Bone marrow (tissue), 2 donors: ENCODE measurements at regions not wholly inside any gene's neighbourhood (a gene's known extent, or its start where the extent isn't known, plus 50 kb on each side); places are given as distances from the start of the nearest gene placed in this dataset.

Experiments used
- DNase-seq, 2 donors: peaks; one replicate each; lab custom pipeline; 2025; lab: John Stamatoyannopoulos, UW

DNA sequence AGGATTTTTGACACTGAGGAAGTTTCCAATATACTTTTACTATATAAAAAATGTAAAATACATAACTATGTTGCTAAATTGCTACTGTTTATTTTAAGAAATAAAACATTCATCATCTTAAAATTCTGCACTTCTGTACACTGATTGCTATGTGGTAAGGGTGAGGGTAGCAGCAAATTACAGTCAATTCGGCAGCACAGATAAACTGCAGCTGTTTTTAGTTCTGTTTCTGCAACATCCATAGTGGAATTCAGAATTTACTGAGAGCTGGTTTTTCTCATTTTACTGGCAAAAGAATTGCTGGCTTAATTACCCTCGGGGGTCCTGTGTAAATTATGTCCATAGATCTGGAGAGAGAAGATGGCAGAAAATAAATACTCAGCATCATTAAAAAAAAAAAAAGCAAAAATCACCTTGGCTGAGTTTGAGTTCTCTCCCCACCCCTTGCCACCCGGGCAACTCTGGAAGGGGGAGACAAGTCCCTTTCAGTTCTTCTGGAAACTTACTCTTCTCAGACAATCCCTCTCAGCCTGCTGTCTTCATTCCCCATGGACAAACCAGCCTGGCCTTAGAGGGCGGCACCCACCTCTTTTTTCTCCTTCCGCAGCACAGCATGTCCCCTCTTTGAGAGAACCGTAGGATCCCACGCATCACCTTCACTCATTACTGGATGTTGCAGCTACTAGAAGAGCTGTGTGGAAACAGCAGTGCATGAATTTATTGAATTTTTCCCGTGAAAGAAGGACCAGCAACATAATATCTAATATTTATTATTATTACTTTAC is 501.1 kb upstream of the CELF2 start:
- DNase-seq = no peak

- no peak for DNase-seq
Observed at GRCh38 chr10:10517866-10518265, 499.8 kb upstream of the CELF2 start.

DNA sequence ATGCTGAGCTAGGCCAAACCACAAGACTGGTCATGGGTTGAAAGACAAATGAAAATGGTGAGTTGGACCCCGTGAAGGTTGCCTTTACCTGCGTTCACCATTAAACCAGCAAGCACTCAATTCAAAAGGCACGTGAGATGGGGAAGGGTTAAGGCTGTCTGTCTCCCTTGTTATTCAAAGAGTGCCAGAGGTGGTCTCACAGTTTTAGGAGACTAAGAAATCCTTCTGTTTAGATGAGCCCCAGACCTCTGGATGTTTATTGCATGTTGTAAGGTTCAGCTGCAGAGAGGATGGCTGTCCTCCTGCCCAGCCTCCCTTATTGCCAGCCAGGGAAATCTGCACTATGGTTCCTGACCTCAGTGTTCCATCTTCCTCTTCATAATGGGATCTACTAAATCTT is 498.0 kb upstream of the CELF2 start:
- DNase-seq = no peak

DNA sequence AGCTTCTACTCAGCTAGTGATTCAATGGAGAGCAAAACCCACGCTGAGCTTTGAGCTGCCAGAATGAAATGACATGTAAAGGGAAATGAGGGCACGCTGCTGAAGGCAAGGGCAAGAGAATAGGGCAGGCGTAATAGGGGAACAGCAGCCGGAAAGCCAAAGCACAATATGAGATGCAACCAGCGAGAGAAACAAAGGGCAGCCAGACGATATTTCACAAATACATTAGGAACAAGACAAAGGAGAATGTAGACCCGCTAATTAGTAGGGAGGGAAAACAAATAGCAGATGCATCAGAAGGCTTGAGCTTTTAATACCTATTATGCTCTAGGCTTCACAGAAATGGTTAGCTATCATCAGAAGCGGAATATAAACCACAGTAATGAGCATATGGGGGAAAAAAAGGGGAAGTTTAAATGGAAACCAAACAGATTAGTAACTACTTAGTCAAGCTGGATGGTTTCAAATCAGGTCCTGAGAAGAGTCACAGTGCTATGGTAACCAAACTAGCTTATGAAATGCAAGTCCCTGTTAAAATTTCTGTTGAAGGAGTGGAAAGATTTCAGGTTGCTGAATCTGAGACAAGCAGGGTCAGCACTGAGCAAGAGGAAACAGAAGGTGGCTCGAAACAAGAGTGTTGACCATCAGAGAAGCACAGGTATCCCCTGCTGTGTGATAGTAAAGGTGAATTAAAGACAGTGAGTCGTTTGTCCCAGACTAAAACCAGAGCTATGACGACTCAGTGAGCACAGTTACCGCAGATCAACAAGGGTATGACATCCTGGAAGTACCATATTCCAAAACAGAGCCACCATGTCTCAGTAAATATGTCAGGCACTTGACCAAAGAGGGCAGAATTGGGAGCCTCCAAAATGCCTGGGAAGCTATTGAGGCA is 496.9 kb upstream of the CELF2 start:
- DNase-seq = peak in 1 of 2 donors; percentile 2

DNA sequence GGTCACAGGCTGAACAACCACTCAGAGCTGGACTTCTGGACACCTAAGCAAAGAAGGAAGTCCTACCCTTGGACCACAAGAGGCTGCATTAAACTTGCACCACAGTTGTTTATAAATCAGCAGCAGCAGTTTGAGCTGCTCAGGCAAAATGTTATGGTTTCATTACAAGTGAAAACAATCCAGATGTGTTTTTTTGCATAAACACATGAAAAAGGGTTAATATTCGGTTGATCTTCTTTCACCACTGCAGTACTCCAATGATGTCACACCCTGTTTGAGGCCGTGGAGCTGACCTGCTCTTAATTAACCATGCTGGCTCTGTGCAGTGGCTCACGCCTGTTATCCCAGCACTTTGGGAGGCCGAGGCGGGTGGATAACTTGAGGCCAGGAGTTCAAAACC is 490.8 kb upstream of the CELF2 start:
- DNase-seq = no peak

- DNase-seq = no peak
Observed at GRCh38 chr10:10527861-10528562, 489.7 kb upstream of the CELF2 start.

- DNase-seq = no peak
Observed at GRCh38 chr10:10528563-10528910, 489.1 kb upstream of the CELF2 start.

GRCh38 chr10:10530313-10530712 is 487.4 kb upstream of the CELF2 start:
- no peak for DNase-seq

- no peak for DNase-seq
Observed at GRCh38 chr10:10532236-10532635, 485.4 kb upstream of the CELF2 start.

DNA sequence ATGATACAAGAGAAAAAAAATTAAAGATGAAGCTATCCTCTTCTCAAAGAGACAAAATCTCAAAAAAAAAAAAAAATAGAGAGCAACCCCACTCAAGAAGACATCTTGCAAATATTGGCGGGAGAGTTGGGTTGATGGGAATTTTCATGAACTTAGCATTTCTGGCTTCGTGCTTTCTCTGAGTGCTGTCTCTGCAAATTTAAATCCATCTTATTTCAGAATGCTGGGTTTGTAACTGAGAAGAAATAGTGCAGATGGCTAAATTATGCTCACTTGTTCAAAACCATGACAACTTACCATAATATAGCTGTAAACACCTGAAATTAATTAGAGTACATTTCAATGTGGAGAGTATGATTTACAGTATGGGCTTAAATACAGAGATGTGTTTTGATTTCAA is 484.8 kb upstream of the CELF2 start:
- no peak for DNase-seq

DNA sequence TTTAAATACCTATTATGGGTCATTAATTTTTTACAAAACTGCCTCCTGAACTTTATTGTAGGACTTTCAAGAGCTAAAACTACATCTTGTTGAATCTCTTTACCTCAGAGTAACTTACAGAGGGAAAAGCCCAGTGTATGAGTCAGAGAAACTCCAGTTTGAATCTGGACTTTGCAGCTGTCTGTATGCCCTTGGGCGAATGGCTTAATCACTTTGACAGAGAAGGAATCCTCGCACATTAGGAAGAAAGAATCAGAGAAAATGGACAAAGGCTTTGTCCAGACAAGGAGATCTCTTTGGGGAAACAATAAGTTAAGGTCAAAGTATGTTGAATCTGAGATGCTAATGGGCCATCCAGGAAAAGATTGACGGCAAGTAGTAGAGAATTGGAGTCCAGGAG is 484.2 kb upstream of the CELF2 start:
- no peak for DNase-seq

DNA sequence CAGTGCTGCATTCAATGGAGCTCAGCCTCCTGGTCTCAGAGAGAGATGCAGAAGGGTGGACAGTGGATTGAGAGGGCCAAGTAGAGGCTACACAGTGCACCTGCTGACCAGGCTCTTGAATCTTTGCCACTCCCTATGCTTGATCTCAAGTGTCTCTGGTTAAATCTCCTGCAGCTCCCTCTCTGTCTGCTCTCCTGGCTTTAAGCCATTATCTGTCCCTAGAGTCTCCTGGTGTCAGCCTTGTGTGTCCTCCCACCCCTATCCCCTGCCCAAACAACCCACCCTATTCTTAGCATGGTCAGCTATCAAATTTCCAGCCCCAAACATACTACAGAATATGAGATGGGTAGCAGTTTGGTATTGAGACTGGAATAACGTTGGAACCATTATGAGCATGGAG is 479.3 kb upstream of the CELF2 start:
- DNase-seq = no peak

DNA sequence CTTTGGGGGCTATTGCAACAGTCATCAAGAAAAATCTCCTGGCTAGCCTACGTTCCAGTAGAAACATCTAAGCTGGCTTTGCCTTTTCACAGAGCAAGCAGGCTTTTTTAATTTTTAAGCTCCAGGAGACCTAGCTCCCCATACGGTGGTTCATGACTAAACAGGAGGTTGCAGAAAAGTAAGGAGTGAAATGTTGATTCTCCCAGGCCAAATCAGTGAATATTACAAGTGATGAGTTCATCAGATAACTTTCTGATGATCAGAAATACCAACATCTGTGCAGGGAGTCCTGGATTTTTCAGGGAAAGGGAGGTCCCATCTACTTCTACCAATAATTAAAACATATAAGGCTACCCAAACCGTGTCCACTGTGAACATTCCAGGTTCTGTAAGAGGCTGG is 477.3 kb upstream of the CELF2 start:
- DNase-seq = no peak

- DNase-seq = no peak
Observed at GRCh38 chr10:10542477-10542876, 475.2 kb upstream of the CELF2 start.

DNA sequence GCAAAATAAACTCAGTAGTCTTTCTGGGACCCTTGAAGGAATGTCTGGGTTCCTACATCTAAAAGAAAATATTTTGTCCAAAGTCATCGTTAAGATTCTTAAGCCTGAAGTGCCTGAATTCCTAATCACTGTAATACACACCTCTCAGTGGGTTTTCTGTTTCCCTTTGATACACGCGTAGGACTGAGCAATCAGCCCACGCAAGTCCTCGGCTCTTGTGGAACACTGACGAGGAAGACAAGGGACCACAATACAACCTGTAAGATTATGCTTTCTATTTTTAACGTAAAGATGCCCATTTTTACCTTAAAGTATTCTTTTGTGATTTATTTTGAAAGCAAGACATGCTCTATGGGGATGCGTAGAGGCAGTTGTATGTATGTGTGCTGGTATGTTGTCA is 472.8 kb upstream of the CELF2 start:
- DNase-seq = no peak

GRCh38 chr10:10545771-10546170 is 471.9 kb upstream of the CELF2 start:
- no peak for DNase-seq

DNA sequence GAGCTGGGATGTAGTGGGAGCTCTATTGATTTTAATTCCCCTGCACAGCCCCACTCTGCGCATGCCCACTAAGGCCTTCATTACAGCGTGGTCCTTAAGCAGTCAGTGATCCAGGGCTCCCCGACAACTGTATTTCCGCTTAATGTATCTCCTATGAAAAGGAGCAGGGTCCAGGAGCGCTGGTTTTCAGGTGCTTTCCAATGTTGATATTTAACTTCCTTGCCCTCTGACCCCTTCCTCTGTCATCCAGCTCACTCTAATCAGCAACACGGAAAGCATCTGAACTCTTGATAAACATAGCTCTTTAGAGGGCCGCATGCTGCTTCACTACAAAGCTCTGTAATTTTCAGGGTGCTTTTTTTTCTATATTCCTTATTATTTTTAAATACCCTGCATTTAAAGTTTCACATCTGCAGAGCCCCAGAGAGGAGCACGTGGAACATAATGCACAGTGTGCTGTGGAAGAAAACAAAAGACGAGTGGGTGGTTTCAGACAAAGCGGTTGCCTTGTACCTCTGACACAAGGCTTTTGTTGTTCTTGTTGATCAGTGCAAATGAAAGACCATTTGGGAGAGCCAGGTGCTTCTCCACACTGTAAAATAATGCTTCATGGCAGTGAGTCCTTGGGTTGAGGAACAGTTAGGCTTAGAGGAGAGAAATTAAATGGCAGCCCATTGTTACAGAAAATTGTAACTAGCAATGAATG is 465.9 kb upstream of the CELF2 start:
- no peak for DNase-seq

DNA sequence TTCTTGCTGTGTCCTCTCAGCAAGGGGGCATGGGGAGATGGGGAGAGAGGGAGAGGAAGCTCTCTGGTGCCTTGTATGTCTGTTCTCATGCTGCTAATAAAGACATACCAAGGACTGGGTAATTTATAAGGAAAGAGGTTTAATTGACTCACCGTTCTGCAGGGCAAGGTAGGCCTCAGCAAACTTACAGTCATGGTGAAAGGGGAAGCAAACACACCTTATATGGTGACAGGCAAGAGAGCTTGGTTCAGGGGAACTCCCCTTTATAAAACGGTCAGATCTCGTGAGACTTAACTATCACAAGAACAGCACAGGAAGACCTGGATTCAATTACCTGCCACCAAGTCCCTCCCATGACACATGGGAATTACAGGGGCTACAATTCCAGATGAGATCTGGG is 464.7 kb upstream of the CELF2 start:
- no peak for DNase-seq

DNA sequence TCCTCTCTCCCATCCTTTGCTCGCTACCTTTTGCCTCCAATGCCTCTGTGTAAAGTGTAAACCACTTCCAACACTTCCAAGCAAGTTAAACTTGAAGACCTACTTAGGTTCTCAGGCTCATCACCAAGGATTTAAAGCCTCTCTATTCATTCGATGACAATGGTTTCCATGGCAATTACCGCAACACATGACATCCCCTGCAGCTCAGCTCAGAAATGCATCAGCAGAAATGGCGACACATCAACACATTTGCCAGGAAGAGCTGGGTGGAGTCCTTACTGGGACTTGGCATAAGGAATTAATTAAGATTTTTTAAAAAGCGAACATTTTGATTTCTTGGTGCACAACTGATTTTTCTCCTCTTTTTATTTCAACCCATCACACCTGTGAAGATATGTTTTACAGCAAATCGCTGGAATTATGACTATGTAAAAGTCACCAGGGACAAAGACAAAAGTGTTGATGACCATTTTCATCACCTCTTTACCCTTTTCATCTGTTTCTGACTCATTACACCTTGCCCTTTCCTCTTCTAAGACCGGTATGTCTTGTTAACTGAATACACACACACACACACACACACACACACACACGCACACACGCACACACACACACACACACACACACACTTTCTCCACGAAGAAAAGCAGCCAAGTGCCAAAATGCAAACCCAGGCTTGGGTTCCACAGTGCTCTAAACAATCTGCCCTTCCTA is 453.4 kb upstream of the CELF2 start:
- no peak for DNase-seq

- DNase-seq = no peak
Observed at GRCh38 chr10:10576937-10577336, 440.7 kb upstream of the CELF2 start.

GRCh38 chr10:10579709-10580108 is 438.0 kb upstream of the CELF2 start:
- no peak for DNase-seq

DNA sequence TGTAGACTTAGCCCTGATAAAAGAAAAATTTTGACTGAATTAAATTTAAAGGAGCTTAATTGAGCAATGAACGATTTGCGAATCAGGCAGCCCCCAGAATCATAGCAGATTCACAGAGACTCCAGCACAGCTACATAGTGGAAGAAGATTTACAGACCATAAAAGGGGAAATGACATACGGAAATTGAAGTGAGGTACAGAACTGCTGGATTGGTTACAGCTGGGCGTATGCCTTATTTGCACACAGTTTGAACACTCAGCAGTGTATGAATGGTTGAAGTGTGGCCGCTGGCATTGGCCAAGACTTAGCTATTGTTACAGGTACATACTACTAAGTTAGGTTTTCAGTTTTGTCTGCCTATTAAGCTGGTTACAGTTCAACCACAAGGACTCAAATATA is 433.5 kb upstream of the CELF2 start:
- no peak for DNase-seq
